ENCODE measurements at regions not wholly inside any gene's neighbourhood (a gene's known extent, or its start where the extent isn't known, plus 50 kb on each side); places are given as distances from the start of the nearest gene placed in this dataset.
"Not testable (repeated sequence)": the region's sequence is repeated elsewhere in the genome, so short reads cannot be mapped to it uniquely, and the experiment has no call there.

- TF ChIP-seq, protein P1, sequence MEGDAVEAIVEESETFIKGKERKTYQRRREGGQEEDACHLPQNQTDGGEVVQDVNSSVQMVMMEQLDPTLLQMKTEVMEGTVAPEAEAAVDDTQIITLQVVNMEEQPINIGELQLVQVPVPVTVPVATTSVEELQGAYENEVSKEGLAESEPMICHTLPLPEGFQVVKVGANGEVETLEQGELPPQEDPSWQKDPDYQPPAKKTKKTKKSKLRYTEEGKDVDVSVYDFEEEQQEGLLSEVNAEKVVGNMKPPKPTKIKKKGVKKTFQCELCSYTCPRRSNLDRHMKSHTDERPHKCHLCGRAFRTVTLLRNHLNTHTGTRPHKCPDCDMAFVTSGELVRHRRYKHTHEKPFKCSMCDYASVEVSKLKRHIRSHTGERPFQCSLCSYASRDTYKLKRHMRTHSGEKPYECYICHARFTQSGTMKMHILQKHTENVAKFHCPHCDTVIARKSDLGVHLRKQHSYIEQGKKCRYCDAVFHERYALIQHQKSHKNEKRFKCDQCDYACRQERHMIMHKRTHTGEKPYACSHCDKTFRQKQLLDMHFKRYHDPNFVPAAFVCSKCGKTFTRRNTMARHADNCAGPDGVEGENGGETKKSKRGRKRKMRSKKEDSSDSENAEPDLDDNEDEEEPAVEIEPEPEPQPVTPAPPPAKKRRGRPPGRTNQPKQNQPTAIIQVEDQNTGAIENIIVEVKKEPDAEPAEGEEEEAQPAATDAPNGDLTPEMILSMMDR (IDR thresholded peaks at IDR 0.05; ENCODE audit: low read depth, low read length), result no peak
- no peak overlapping the region for H3K4me3 ChIP-seq (ENCODE audit: low read depth, low read length)
Measured at GRCh38 chr14:105647784-105648608, 121.6 kb downstream of the TMEM121 start.

GRCh38 chr14:105648609-105649535 is 122.5 kb downstream of the TMEM121 start:
- H3K4me3 ChIP-seq (ENCODE audit: low read depth, low read length), result not testable (repeated sequence)

GRCh38 chr14:105652317-105652716 is 125.9 kb downstream of the TMEM121 start:
- H3K4me3 ChIP-seq (ENCODE audit: low read depth, low read length), result not testable (repeated sequence)

GRCh38 chr14:105653921-105654320 is 127.5 kb downstream of the TMEM121 start:
- H3K4me3 ChIP-seq (ENCODE audit: low read depth, low read length), result not testable (repeated sequence)

- H3K4me3 ChIP-seq (ENCODE audit: low read depth, low read length), result not testable (repeated sequence)
Measured at GRCh38 chr14:105659255-105659654, 132.9 kb downstream of the TMEM121 start.

DNA sequence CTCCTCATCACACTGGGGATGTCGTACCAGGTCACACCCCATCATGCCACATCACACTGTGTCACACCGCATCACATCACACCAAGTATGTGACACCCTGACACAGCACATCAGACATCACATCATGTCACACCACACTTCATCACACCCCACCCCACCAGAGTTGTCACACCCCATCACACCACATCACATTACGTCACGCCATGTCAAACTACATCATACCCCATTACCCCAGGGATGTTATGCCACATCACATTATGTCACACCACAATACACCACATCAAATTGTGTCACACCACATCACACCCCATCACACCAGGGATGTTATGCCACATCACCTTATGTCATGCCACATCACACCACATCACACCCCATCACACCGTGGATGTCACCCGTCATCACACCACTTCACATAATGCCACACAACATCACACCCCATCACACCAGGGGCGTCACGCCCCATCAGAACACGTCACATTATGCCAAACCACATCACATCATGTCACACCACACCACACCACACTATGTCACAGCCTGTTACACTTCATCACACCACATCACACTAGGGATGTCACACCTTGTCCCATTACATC is 133.6 kb downstream of the TMEM121 start:
- H3K4me3 ChIP-seq (ENCODE audit: low read depth, low read length), result no peak overlapping the region
- TF ChIP-seq, protein P1 (IDR thresholded peaks at IDR 0.05; ENCODE audit: low read depth, low read length), result no peak

- TF ChIP-seq, protein P1 (IDR thresholded peaks at IDR 0.05; ENCODE audit: low read depth, low read length), result no peak
Measured at GRCh38 chr14:105660816-105661531, 134.6 kb downstream of the TMEM121 start.

DNA sequence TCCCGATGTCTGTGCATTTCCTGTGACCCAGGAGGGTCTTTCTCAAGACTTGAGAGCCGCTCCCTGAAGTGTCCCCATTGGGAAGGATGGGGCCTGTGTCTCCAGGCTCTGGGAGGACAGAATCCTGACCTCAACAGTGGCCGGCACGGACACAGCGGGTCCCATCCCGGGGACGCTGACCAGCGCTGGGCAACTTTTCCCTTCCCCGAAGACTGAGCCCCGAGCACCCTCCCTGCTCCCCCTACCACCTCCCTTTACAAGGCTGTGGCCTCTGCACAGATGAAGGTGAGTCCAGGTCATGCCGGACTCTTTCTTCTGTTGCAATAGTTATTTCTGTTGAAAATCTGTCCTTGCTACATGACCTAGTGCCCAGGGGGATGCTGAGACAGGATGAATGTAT is 135.7 kb downstream of the TMEM121 start:
- not testable (repeated sequence) for H3K4me3 ChIP-seq (ENCODE audit: low read depth, low read length)

More at GRCh38 chr14:105660816-105661531, 134.6 kb downstream of the TMEM121 start:
- H3K4me3 ChIP-seq (ENCODE audit: low read depth, low read length), result no peak overlapping the region

DNA sequence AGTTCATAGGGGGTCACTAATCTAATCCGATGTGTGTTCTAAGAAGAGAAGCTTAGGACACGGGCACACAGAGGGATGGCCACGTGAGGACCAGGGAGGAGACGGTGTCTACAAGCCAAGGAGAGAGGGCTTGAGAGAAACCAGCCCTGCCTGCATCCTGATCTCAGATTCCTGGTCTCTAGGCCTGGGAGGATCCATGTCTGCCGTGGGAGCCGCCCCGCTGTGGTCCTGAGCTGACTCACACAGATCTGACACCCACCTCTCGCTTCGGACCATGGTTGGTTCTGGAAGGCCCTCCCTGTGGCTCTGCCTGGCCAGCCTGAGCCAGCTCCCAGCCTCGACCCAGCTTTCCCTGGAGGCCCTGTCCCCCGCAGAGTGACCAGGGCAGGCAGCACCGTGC is 136.2 kb downstream of the TMEM121 start:
- H3K4me3 ChIP-seq (ENCODE audit: low read depth, low read length), result not testable (repeated sequence)

- H3K4me3 ChIP-seq (ENCODE audit: low read depth, low read length), result not testable (repeated sequence)
Measured at GRCh38 chr14:105663323-105663722, 136.9 kb downstream of the TMEM121 start.

GRCh38 chr14:105663818-105664596 is 137.6 kb downstream of the TMEM121 start:
- not testable (repeated sequence) for H3K4me3 ChIP-seq (ENCODE audit: low read depth, low read length)
